Ascending aorta (tissue), 2 donors: ENCODE measurements at regions not wholly inside any gene's neighbourhood (a gene's known extent, or its start where the extent isn't known, plus 50 kb on each side); places are given as distances from the start of the nearest gene placed in this dataset.
"Not testable (repeated sequence)": the region's sequence is repeated elsewhere in the genome, so short reads cannot be mapped to it uniquely, and the experiment has no call there.

Experiments
- DNase-seq, 2 donors: peaks; one replicate each; pipeline ENCODE4 v3.0.0-alpha.2; 2019; ENCODE audit warnings: low spot score in 2 of 2
- H3K27ac ChIP-seq, 2 donors: fragments of 200-600 bp; sonication (generic); one replicate each; pipeline ENCODE4 v1.5.1; 2016 to 2017; ENCODE audit warnings: mild to moderate bottlenecking in 1 of 2
- H3K27me3 ChIP-seq: fragments of 200-600 bp; sonication (generic); one replicate; pipeline ENCODE4 v1.5.1; 2017
- H3K36me3 ChIP-seq, 2 donors: fragments of 200-600 bp; sonication (generic); one replicate each; pipeline ENCODE4 v1.5.1; 2016
- H3K4me1 ChIP-seq, 2 donors: fragments of 200-600 bp; sonication (generic); one replicate each; pipeline ENCODE4 v1.5.1; 2016 to 2017; ENCODE audit warnings: mild to moderate bottlenecking in 1 of 2
- H3K4me3 ChIP-seq, 2 donors: fragments of 200-600 bp; sonication (generic); one replicate each; pipeline ENCODE4 v1.5.1; 2016 to 2017; ENCODE audit warnings: mild to moderate bottlenecking in 1 of 2
- H3K9me3 ChIP-seq, 2 donors: fragments of 200-600 bp; sonication (generic); one replicate each; pipeline ENCODE4 v1.5.1; 2016
- CTCF ChIP-seq, 3 experiments: fragments of 200-600 bp in 2 of 3; fragments of 450-650 bp in 1 of 3; sonication (generic) in 2 of 3; IDR thresholded peaks; one replicate each; pipeline ENCODE4 v1.5.1; 2016 to 2019; ENCODE audit warnings: antibody characterized with exemption in 3 of 3, mild to moderate bottlenecking in 1 of 3, moderate library complexity in 1 of 3
- intact Hi-C: fragments of 100-400 bp; cut with DNase I; formaldehyde crosslinking; loops from one replicate; pipeline ENCODE4 v1.15.1; 2023

- Histone ChIP-seq H3K36me3 (no peaks in the 10 kb centered on the region), H3K4me3 (no peak overlapping the region), H3K9me3 (no peaks in the 10 kb centered on the region), H3K27ac (no peak overlapping the region), H3K27me3 (no peaks in the 10 kb centered on the region), H3K4me1 (no peaks in the 10 kb centered on the region)
- intact Hi-C loops, result no loop called here
- no peak for DNase-seq
- no peak for TF ChIP-seq CTCF (IDR thresholded peaks at IDR 0.05)
These were observed 133.7 kb downstream of the HAUS1 start for GRCh38 chr18:46237891-46238290.

GRCh38 chr18:46239549-46239948, 135.4 kb downstream of the HAUS1 start:
- intact Hi-C loops, result no loop called here
- no peak for TF ChIP-seq CTCF (IDR thresholded peaks at IDR 0.05)

GRCh38 chr18:46239998-46240397, 135.8 kb downstream of the HAUS1 start:
- Histone ChIP-seq H3K4me1 (no peaks in the 10 kb centered on the region), H3K27me3 (no peaks in the 10 kb centered on the region), H3K9me3 (no peaks in the 10 kb centered on the region), H3K4me3 (no peak overlapping the region), H3K36me3 (no peaks in the 10 kb centered on the region), H3K27ac (no peak overlapping the region)
- TF ChIP-seq CTCF (IDR thresholded peaks at IDR 0.05), result no peak
- intact Hi-C loops, result no loop called here
- no peak for DNase-seq

More at GRCh38 chr18:46239549-46239948, 135.4 kb downstream of the HAUS1 start:
- Histone ChIP-seq H3K4me1 (no peaks in the 10 kb centered on the region), H3K27me3 (no peaks in the 10 kb centered on the region), H3K9me3 (no peaks in the 10 kb centered on the region), H3K27ac (no peak overlapping the region), H3K4me3 (no peak overlapping the region), H3K36me3 (no peaks in the 10 kb centered on the region)
- DNase-seq, result no peak

GRCh38 chr18:46241393-46241792, 137.2 kb downstream of the HAUS1 start:
- H3K36me3 ChIP-seq, H3K9me3 ChIP-seq, DNase-seq, intact Hi-C loops, H3K27ac ChIP-seq, H3K4me3 ChIP-seq, H3K4me1 ChIP-seq, H3K27me3 ChIP-seq: not testable (repeated sequence)

GRCh38 chr18:46242183-46242582, 138.0 kb downstream of the HAUS1 start:
- intact Hi-C loops, result no loop called here
- no peak for DNase-seq
- TF ChIP-seq CTCF (IDR thresholded peaks at IDR 0.05), result no peak
- H3K9me3 ChIP-seq, result no peaks in the 10 kb centered on the region
- no peaks in the 10 kb centered on the region for H3K36me3 ChIP-seq
- H3K4me3 ChIP-seq, result no peak overlapping the region
- H3K27ac ChIP-seq, result no peak overlapping the region
- no peaks in the 10 kb centered on the region for H3K27me3 ChIP-seq
- no peaks in the 10 kb centered on the region for H3K4me1 ChIP-seq

GRCh38 chr18:46243095-46243494, 138.9 kb downstream of the HAUS1 start:
- H3K4me1 ChIP-seq, result no peaks in the 10 kb centered on the region
- no peak overlapping the region for H3K4me3 ChIP-seq
- H3K36me3 ChIP-seq, result no peaks in the 10 kb centered on the region
- intact Hi-C loops, result no loop called here
- TF ChIP-seq CTCF (IDR thresholded peaks at IDR 0.05), result no peak
- no peaks in the 10 kb centered on the region for H3K27me3 ChIP-seq
- no peaks in the 10 kb centered on the region for H3K9me3 ChIP-seq
- no peak for DNase-seq
- no peak overlapping the region for H3K27ac ChIP-seq
